Muscle layer of duodenum (tissue), 2 donors: ENCODE measurements at regions not wholly inside any gene's neighbourhood (a gene's known extent, or its start where the extent isn't known, plus 50 kb on each side); places are given as distances from the start of the nearest gene placed in this dataset.
"Not testable (repeated sequence)": the region's sequence is repeated elsewhere in the genome, so short reads cannot be mapped to it uniquely, and the experiment has no call there.

Source experiments
- H3K27ac ChIP-seq: one replicate; pipeline ENCODE4 v1.7.0; 2013; ENCODE audit warnings: mild to moderate bottlenecking, low read length
- H3K27me3 ChIP-seq: one replicate; pipeline ENCODE4 v1.7.0; 2013; ENCODE audit warnings: low read depth, mild to moderate bottlenecking, control low read depth, low read length
- H3K36me3 ChIP-seq, 2 donors: one replicate each; pipeline ENCODE4 v1.7.0; 2013; ENCODE audit warnings: low read length in 2 of 2, control low read depth in 1 of 2, mild to moderate bottlenecking in 1 of 2; ENCODE audit not compliant: insufficient read depth in 2 of 2, control insufficient read depth in 1 of 2
- H3K4me1 ChIP-seq, 2 donors: one replicate each; pipeline ENCODE4 v1.7.0; 2013; ENCODE audit warnings: low read length in 2 of 2, mild to moderate bottlenecking in 2 of 2, control low read depth in 1 of 2, moderate library complexity in 1 of 2; ENCODE audit not compliant: insufficient read depth in 2 of 2, control insufficient read depth in 1 of 2
- H3K4me3 ChIP-seq, 2 donors: one replicate each; pipeline ENCODE4 v1.7.0; 2013; ENCODE audit warnings: low read length in 2 of 2, low read depth in 1 of 2, mild to moderate bottlenecking in 1 of 2
- H3K9me3 ChIP-seq, 2 donors: one replicate each; pipeline ENCODE4 v1.7.0; 2013; ENCODE audit warnings: low read length in 2 of 2, control low read depth in 1 of 2, mild to moderate bottlenecking in 1 of 2; ENCODE audit not compliant: control insufficient read depth in 1 of 2
- donor health status: healthy.

GRCh38 chr9:41352390-41352789, 163.3 kb upstream of the ZNG1F start:
- H3K4me3 ChIP-seq, H3K36me3 ChIP-seq, H3K9me3 ChIP-seq, H3K27ac ChIP-seq, H3K27me3 ChIP-seq, H3K4me1 ChIP-seq: not testable (repeated sequence)

GRCh38 chr9:41347893-41348292, 158.8 kb upstream of the ZNG1F start:
- H3K27ac ChIP-seq, result not testable (repeated sequence)

GRCh38 chr9:41332562-41332961, 143.4 kb upstream of the ZNG1F start:
- H3K9me3 ChIP-seq, H3K4me3 ChIP-seq, H3K4me1 ChIP-seq, H3K27me3 ChIP-seq, H3K36me3 ChIP-seq, H3K27ac ChIP-seq: not testable (repeated sequence)

More at GRCh38 chr9:41347893-41348292, 158.8 kb upstream of the ZNG1F start:
- H3K27me3 ChIP-seq, H3K9me3 ChIP-seq, H3K4me1 ChIP-seq, H3K4me3 ChIP-seq, H3K36me3 ChIP-seq: not testable (repeated sequence)

GRCh38 chr9:41321277-41321676, 132.2 kb upstream of the ZNG1F start:
- H3K4me3 ChIP-seq, H3K27me3 ChIP-seq, H3K27ac ChIP-seq, H3K36me3 ChIP-seq, H3K9me3 ChIP-seq, H3K4me1 ChIP-seq: not testable (repeated sequence)

GRCh38 chr9:41308953-41309352, 119.8 kb upstream of the ZNG1F start:
- not testable (repeated sequence) for H3K27me3 ChIP-seq, H3K4me1 ChIP-seq, H3K36me3 ChIP-seq, H3K27ac ChIP-seq, H3K9me3 ChIP-seq, H3K4me3 ChIP-seq

GRCh38 chr9:41285744-41286143, 96.6 kb upstream of the ZNG1F start:
- H3K9me3 ChIP-seq, H3K27ac ChIP-seq, H3K4me1 ChIP-seq, H3K4me3 ChIP-seq, H3K27me3 ChIP-seq, H3K36me3 ChIP-seq: not testable (repeated sequence)

GRCh38 chr9:41280299-41281238, 91.5 kb upstream of the ZNG1F start:
- H3K4me3 ChIP-seq, H3K36me3 ChIP-seq, H3K27ac ChIP-seq, H3K9me3 ChIP-seq, H3K27me3 ChIP-seq, H3K4me1 ChIP-seq: not testable (repeated sequence)

- H3K9me3 ChIP-seq, H3K36me3 ChIP-seq, H3K27me3 ChIP-seq, H3K4me1 ChIP-seq, H3K27ac ChIP-seq, H3K4me3 ChIP-seq: not testable (repeated sequence)
Observed at GRCh38 chr9:41279437-41279836, 90.3 kb upstream of the ZNG1F start.

- H3K9me3 ChIP-seq, H3K4me3 ChIP-seq, H3K4me1 ChIP-seq, H3K27ac ChIP-seq, H3K36me3 ChIP-seq, H3K27me3 ChIP-seq: not testable (repeated sequence)
Observed at GRCh38 chr9:41279033-41279432, 89.9 kb upstream of the ZNG1F start.

- not testable (repeated sequence) for H3K27me3 ChIP-seq, H3K9me3 ChIP-seq, H3K27ac ChIP-seq, H3K4me1 ChIP-seq, H3K36me3 ChIP-seq
- peak overlapping the region in 1 of 2 donors; percentile 68 for H3K4me3 ChIP-seq
Observed at GRCh38 chr9:41273549-41274267, 84.6 kb upstream of the ZNG1F start.

GRCh38 chr9:41272879-41273548, 83.9 kb upstream of the ZNG1F start:
- H3K9me3 ChIP-seq, H3K4me1 ChIP-seq, H3K27me3 ChIP-seq, H3K36me3 ChIP-seq, H3K27ac ChIP-seq: not testable (repeated sequence)
- H3K4me3 ChIP-seq, result peak overlapping the region in 1 of 2 donors; percentile 68
